ENCODE measurements at regions not wholly inside any gene's neighbourhood (a gene's known extent, or its start where the extent isn't known, plus 50 kb on each side); places are given as distances from the start of the nearest gene placed in this dataset.
A peak's percentile ranks its signal among the peaks of the same experiment; 100 is the strongest.
"Not testable (repeated sequence)": the region's sequence is repeated elsewhere in the genome, so short reads cannot be mapped to it uniquely, and the experiment has no call there.

DNA sequence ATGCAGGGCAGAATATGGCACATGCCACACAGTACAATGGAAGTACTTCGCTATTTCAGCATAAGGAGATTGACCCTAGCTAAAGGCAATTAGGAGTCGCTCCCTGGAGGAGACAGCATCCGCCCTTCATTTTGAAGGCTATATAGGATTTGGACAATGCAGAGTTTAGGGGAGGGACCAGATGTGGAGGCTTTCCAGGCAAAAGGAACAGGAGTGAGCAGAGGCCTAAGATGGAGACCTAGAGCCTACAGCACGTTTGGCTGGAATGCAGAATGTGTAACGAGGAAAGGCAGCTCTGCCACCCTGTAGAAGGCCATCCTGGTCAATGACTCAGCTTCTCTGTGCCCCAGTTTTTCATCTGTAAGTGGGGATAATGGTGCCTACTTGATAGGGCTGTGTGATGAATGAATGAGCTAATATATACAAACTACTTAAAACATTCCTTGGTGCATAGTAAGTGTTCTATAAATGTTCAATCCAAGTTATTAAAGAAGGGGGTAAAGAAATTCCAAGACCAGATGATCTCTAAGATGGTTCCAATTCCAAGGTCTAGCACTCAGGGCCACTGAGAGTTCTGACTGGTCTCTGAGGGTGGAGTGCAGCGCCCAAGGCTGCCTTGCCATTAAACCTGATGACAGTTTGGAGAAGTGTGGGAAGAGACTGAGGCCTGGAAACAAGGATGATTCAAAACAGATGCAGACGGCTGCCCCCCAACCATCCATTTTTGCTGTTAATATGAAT, 54.3 kb upstream of the FRMD6 start:
- no peaks in the 10 kb centered on the region for H3K36me3 Mint-ChIP-seq (ENCODE audit: insufficient read depth in 2 of 2)
- peaks cover 6% of the 10 kb centered on the region for H3K4me1 Mint-ChIP-seq (ENCODE audit: low read depth)
- ATAC-seq (replicated peaks in 1 of 2) (no peak), DNase-seq (no peak)
- H3K27me3 Mint-ChIP-seq (ENCODE audit: low read depth) = peaks cover 7% of the 10 kb centered on the region
- peaks cover 0 to 2% of the 10 kb centered on the region in 2 donors for H3K9me3 Mint-ChIP-seq
- H3K4me3 Mint-ChIP-seq = no peak overlapping the region
- no peak overlapping the region for H3K27ac Mint-ChIP-seq

DNA sequence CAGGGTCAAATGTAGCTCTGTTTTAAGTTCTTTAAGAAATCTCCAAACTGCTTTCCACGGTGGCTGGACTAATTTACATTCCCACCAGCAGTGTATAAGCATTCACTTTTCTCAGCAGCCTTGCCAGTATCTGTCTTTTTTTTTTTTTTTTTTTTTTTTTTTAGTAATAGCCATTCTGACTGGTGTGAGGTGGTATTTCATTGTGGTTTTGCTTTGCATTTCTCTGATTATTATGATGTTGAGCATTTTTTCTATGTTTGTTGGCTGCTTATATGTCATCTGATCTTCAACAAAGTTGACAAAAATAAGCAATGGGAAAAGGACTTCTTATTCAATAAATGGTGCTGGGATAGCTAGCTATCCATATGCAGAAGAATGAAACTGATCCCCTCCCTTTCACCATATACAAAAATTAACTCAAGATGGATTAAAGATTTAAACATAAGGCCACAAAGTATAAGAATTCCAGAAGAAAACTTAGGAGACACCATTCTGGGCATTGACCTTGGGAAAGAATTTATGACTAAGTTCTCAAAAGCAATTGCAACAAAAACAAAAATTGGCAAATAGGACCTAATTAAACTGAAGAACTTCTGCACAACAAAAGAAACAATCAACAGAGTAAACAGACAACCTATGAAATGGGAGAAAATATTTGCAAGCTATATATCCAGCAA, 52.6 kb upstream of the FRMD6 start:
- H3K4me1 Mint-ChIP-seq (ENCODE audit: low read depth); ATAC-seq (replicated peaks in 1 of 2); DNase-seq; H3K27me3 Mint-ChIP-seq (ENCODE audit: low read depth); H3K4me3 Mint-ChIP-seq; H3K9me3 Mint-ChIP-seq; H3K36me3 Mint-ChIP-seq (ENCODE audit: insufficient read depth in 2 of 2): not testable (repeated sequence)
- H3K27ac Mint-ChIP-seq = peak overlapping the region; percentile 66

DNA sequence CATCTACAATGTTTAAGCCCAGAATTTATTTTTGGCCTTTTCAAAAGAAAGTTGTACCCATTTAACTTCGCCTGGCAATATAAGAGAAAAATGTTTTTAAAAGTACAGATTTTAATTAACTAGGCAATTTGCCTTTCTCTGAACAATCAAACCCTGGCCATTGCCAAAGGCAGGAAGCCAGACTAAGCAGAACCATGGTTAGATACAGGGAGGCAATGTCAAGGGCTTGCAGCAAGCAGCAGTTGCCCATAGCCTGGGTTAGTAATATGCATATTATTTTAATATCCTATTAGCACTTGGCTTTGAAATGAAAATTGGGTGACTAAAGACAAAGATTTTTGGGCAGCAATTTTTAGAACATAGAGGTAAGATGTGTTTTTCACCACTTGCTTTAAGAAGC, 51.1 kb upstream of the FRMD6 start:
- Mint-ChIP-seq H3K36me3 (ENCODE audit: insufficient read depth in 2 of 2) (no peaks in the 10 kb centered on the region), H3K27ac (no peak overlapping the region), H3K4me1 (ENCODE audit: low read depth) (no peaks in the 10 kb centered on the region), H3K9me3 (peaks cover 0 to 2% of the 10 kb centered on the region in 2 donors), H3K27me3 (ENCODE audit: low read depth) (peaks cover 7% of the 10 kb centered on the region), H3K4me3 (no peak overlapping the region)
- DNase-seq (no peak), ATAC-seq (replicated peaks in 1 of 2) (no peak)
